Transverse colon (tissue), 4 donors: ENCODE measurements at regions not wholly inside any gene's neighbourhood (a gene's known extent, or its start where the extent isn't known, plus 50 kb on each side); places are given as distances from the start of the nearest gene placed in this dataset.

Experiments used
- EP300 ChIP-seq: sonication (generic); formaldehyde crosslinking; IDR thresholded peaks from one replicate; pipeline ENCODE4 v1.6.1; 2017; ENCODE audit warnings: antibody characterized with exemption, low read depth
- POLR2A ChIP-seq: fragments of 450-650 bp; IDR thresholded peaks from one replicate; pipeline ENCODE4 v1.6.1; 2016; ENCODE audit warnings: antibody characterized with exemption, mild to moderate bottlenecking, moderate library complexity
- POLR2AphosphoS5 ChIP-seq, 3 donors: sonication (generic); formaldehyde crosslinking; IDR thresholded peaks; one replicate each; pipeline ENCODE4 v1.6.1; 2016; ENCODE audit warnings: antibody characterized with exemption in 3 of 3
- TF ChIP-seq, protein P1 (sequence below), 5 experiments: fragments of 200-600 bp in 3 of 5; fragments of 450-650 bp in 2 of 5; sonication (generic) in 3 of 5; IDR thresholded peaks; 1 replicate in 2 of 5; 2 replicates in 3 of 5; pipeline ENCODE4 v1.5.1; 2016 to 2017; ENCODE audit warnings: antibody characterized with exemption in 5 of 5, inconsistent platforms in 3 of 5, mild to moderate bottlenecking in 2 of 5, moderate library complexity in 1 of 5

DNA sequence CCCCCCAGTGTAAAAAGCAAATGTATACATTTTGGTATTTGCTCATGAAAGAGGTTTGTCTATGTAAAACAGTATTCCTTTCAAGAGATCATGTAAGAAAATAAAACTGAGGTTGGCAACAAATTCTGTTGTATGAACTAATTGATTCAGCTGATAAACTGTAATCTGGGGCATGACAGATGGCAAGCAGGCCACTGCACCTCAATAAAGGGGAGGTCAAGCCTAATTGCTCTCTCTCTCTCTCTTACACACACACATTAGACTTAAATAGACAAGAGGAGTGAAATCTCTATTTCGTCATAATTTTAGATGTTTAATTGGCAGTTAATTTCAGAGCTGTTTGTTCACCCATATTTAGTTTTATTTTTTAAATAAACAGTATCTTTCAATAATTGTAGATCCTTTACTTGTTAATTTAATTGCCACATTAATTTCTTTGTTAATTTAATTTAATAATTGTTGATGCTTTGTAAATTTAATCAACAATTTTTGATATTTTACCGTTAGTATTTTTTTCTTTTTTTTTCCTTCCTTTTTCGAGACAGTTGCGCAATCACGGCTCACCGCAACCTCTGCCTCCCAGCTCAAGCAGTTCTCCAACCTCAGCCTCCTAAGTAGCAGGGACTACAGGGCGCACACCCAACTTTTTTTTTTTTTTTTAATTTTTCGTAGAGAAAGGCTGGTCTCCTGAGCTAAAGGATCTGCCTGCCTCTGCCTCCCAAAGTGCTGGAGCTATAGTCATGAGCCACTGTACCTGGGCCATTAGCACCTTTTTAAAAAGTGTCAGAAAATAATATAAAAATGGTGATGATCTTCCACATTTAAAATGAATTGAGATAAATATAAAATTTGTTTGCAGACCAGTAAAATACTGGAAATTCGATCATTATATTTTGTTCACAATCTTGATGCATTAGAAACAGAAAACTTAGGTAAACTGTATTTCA, 577.7 kb downstream of the SLC16A7 start:
- TF ChIP-seq, protein P1, sequence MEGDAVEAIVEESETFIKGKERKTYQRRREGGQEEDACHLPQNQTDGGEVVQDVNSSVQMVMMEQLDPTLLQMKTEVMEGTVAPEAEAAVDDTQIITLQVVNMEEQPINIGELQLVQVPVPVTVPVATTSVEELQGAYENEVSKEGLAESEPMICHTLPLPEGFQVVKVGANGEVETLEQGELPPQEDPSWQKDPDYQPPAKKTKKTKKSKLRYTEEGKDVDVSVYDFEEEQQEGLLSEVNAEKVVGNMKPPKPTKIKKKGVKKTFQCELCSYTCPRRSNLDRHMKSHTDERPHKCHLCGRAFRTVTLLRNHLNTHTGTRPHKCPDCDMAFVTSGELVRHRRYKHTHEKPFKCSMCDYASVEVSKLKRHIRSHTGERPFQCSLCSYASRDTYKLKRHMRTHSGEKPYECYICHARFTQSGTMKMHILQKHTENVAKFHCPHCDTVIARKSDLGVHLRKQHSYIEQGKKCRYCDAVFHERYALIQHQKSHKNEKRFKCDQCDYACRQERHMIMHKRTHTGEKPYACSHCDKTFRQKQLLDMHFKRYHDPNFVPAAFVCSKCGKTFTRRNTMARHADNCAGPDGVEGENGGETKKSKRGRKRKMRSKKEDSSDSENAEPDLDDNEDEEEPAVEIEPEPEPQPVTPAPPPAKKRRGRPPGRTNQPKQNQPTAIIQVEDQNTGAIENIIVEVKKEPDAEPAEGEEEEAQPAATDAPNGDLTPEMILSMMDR (IDR thresholded peaks at IDR 0.05) = no peak
- TF ChIP-seq POLR2A = no peak
- no peak for TF ChIP-seq POLR2AphosphoS5 (IDR thresholded peaks at IDR 0.05)
- no peak for TF ChIP-seq EP300
